Lung (tissue), 11 donors: ENCODE measurements at regions not wholly inside any gene's neighbourhood (a gene's known extent, or its start where the extent isn't known, plus 50 kb on each side); places are given as distances from the start of the nearest gene placed in this dataset.
A peak's percentile ranks its signal among the peaks of the same experiment; 100 is the strongest.

Experiments
- ATAC-seq: fragments of 200-7000 bp; cut with Tn5 transposase; one replicate; pipeline ENCODE4 v1.9.1; 2020; ENCODE audit warnings: moderate number of reproducible peaks; ENCODE audit not compliant: insufficient read depth, low FRiP score
- DNase-seq, 3 donors: peaks; one replicate each; pipeline ENCODE4 v3.0.0-alpha.2; 2013 to 2017
- H3K27ac ChIP-seq, 2 donors: one replicate each; pipeline ENCODE4 v1.5.1; 2013; ENCODE audit warnings: mild to moderate bottlenecking in 2 of 2, moderate library complexity in 2 of 2, control low read depth in 1 of 2, inconsistent platforms in 1 of 2, low read depth in 1 of 2, low read length in 1 of 2
- H3K27me3 ChIP-seq, 3 donors: one replicate each; pipeline ENCODE4 v1.5.1; 2013; ENCODE audit warnings: low read length in 2 of 3; ENCODE audit not compliant: control insufficient read depth in 3 of 3, insufficient read depth in 3 of 3
- H3K36me3 ChIP-seq, 4 donors: one replicate each; pipeline ENCODE4 v1.5.1; 2013; ENCODE audit warnings: low read length in 4 of 4, mild to moderate bottlenecking in 1 of 4, moderate library complexity in 1 of 4; ENCODE audit not compliant: control insufficient read depth in 4 of 4, insufficient read depth in 4 of 4
- H3K4me1 ChIP-seq, 5 donors: one replicate each; pipeline ENCODE4 v1.5.1; 2013; ENCODE audit warnings: low read length in 5 of 5, mild to moderate bottlenecking in 2 of 5, moderate library complexity in 1 of 5; ENCODE audit not compliant: control insufficient read depth in 5 of 5, insufficient read depth in 5 of 5
- H3K4me3 ChIP-seq: one replicate; pipeline ENCODE4 v1.5.1; 2013; ENCODE audit warnings: mild to moderate bottlenecking, control low read depth, moderate library complexity
- H3K9ac ChIP-seq, 2 donors: one replicate each; pipeline ENCODE4 v1.5.1; 2013; ENCODE audit warnings: low read length in 2 of 2, control low read depth in 1 of 2; ENCODE audit not compliant: insufficient read depth in 1 of 2
- H3K9me3 ChIP-seq, 4 donors: one replicate each; pipeline ENCODE4 v1.5.1; 2013; ENCODE audit warnings: low read length in 3 of 4, mild to moderate bottlenecking in 1 of 4, moderate library complexity in 1 of 4; ENCODE audit not compliant: control insufficient read depth in 4 of 4, insufficient read depth in 3 of 4
- WGBS, 2 donors: extraction: QIAGEN DNeasy Blood & Tissue Kit; methylation state at CpG; one replicate each; pipeline ENCODE4 v1.1.7; 2013; 5-methylcytosine and 5-hydroxymethylcytosine counted together
- TF ChIP-seq, protein P1 (sequence below): IDR thresholded peaks from 2 replicates; pipeline ENCODE4 v1.5.1; 2012; ENCODE audit warnings: mild to moderate bottlenecking; ENCODE audit errors: control extremely low read depth, extremely low read depth
- donor health status: control.
- donor health status: control.
- donor health status: Bipolar disorder and iron deficiency.
- donor health status: healthy.
- donor health status: DM: yes; HTN: yes; CAD: no.

GRCh38 chr15:100762913-100763834 is 116.5 kb upstream of the ALDH1A3 start:
- peak in 1 of 3 donors; percentile 28 for DNase-seq

DNA sequence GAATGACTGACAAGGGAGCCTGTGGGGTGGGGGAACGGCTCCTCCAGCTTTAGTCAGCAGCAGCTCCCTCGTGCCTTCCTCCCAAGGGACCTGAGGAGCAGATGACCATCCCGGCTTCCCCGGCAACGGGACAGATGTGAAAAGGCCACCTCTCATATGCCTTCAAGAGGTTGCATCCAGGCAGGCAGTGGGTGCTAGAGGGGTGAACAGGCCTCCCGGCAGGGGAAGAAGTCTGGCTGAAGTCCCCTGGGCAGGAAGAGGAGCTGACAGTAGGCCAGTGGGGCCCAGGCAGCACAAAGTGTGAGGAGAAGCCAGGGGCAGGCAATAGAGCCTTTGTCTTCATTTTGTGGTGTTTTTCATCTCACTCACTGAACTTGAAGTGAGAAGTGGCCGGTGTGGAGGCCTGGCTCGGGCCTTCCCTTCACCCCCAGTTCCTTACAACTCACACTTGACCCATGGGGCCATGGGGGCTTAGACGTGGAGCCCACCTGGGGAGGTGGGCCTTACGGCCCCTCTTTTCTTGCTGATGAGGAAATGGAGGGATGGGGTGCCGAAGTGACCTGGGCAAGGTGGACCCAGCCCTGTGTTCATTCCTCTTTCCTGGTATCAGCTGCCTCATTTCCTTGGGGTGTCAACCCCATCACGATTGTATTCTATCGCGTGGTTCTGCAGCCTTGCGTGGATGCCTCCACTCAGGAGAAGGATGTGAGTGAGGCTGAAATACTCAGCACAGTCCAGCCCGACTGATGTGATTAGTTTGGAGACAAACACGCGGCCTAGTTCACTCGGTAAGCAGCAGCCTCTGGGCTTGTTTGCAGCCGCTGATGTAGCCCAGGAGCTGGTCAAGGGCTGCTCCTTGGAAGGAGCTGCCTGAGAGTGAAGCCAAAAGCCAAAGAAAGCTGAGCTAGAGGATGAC is 115.5 kb upstream of the ALDH1A3 start:
- Histone ChIP-seq H3K9me3 (no peaks in the 10 kb centered on the region), H3K27ac (no peak overlapping the region), H3K36me3 (no peaks in the 10 kb centered on the region), H3K4me3 (no peak overlapping the region), H3K9ac (no peak overlapping the region), H3K27me3 (peaks cover 0 to 9% (median 0%) of the 10 kb centered on the region in 3 donors), H3K4me1 (peaks cover 0 to 52% (median 0%) of the 10 kb centered on the region in 5 donors)
- DNase-seq (peak in 1 of 3 donors; percentile 25), ATAC-seq (no peak)
- 88 to 91% methylated on average over 20 of the region's 20 CpGs for WGBS, 2 donors
- TF ChIP-seq, protein P1, sequence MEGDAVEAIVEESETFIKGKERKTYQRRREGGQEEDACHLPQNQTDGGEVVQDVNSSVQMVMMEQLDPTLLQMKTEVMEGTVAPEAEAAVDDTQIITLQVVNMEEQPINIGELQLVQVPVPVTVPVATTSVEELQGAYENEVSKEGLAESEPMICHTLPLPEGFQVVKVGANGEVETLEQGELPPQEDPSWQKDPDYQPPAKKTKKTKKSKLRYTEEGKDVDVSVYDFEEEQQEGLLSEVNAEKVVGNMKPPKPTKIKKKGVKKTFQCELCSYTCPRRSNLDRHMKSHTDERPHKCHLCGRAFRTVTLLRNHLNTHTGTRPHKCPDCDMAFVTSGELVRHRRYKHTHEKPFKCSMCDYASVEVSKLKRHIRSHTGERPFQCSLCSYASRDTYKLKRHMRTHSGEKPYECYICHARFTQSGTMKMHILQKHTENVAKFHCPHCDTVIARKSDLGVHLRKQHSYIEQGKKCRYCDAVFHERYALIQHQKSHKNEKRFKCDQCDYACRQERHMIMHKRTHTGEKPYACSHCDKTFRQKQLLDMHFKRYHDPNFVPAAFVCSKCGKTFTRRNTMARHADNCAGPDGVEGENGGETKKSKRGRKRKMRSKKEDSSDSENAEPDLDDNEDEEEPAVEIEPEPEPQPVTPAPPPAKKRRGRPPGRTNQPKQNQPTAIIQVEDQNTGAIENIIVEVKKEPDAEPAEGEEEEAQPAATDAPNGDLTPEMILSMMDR: no peak

More at GRCh38 chr15:100762913-100763834, 116.5 kb upstream of the ALDH1A3 start:
- Histone ChIP-seq H3K4me1 (peaks cover 0 to 58% (median 0%) of the 10 kb centered on the region in 5 donors), H3K9ac (no peak overlapping the region), H3K27me3 (peaks cover 0 to 9% (median 0%) of the 10 kb centered on the region in 3 donors), H3K36me3 (no peaks in the 10 kb centered on the region), H3K4me3 (no peak overlapping the region), H3K27ac (no peak overlapping the region), H3K9me3 (no peaks in the 10 kb centered on the region)
- WGBS, 2 donors: 71 to 74% methylated on average over 10 of the region's 10 CpGs
- ATAC-seq: no peak
- TF ChIP-seq, protein P1: no peak

- H3K4me1 ChIP-seq: peaks cover 0 to 44% (median 0%) of the 10 kb centered on the region in 5 donors
- H3K27ac ChIP-seq: no peak overlapping the region
- H3K4me3 ChIP-seq: no peak overlapping the region
- no peaks in the 10 kb centered on the region for H3K9me3 ChIP-seq
- H3K36me3 ChIP-seq: no peaks in the 10 kb centered on the region
- no peak overlapping the region for H3K9ac ChIP-seq
- WGBS, 2 donors: 55 to 69% methylated on average over 9 of the region's 9 CpGs
- TF ChIP-seq, protein P1: no peak
- DNase-seq (peak; percentile 58 to 80 (median 69)), ATAC-seq (no peak)
- peaks cover 0 to 5% (median 0%) of the 10 kb centered on the region in 3 donors for H3K27me3 ChIP-seq
These were observed 114.7 kb upstream of the ALDH1A3 start for GRCh38 chr15:100764778-100765466.
